OCI-LY7 (cell line): ENCODE measurements at regions not wholly inside any gene's neighbourhood (a gene's known extent, or its start where the extent isn't known, plus 50 kb on each side); places are given as distances from the start of the nearest gene placed in this dataset.

ENCODE experiments used
- EZH2phosphoT487 ChIP-seq: fragments of 200-600 bp; sonication (generic); IDR thresholded peaks from 2 replicates; pipeline ENCODE4 v1.6.1; 2018; ENCODE audit warnings: low read depth, borderline replicate concordance, mild to moderate bottlenecking, mixed run types, antibody characterized with exemption, low read length, moderate library complexity, mixed read lengths
- TF ChIP-seq, protein P1 (sequence below): fragments of 200-600 bp; sonication (generic); conservative IDR thresholded peaks from 2 replicates; pipeline ENCODE4 v1.5.1; 2014; ENCODE audit warnings: mild to moderate bottlenecking, antibody characterized with exemption, low read length, moderate library complexity, mixed read lengths

- TF ChIP-seq, protein P1, sequence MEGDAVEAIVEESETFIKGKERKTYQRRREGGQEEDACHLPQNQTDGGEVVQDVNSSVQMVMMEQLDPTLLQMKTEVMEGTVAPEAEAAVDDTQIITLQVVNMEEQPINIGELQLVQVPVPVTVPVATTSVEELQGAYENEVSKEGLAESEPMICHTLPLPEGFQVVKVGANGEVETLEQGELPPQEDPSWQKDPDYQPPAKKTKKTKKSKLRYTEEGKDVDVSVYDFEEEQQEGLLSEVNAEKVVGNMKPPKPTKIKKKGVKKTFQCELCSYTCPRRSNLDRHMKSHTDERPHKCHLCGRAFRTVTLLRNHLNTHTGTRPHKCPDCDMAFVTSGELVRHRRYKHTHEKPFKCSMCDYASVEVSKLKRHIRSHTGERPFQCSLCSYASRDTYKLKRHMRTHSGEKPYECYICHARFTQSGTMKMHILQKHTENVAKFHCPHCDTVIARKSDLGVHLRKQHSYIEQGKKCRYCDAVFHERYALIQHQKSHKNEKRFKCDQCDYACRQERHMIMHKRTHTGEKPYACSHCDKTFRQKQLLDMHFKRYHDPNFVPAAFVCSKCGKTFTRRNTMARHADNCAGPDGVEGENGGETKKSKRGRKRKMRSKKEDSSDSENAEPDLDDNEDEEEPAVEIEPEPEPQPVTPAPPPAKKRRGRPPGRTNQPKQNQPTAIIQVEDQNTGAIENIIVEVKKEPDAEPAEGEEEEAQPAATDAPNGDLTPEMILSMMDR: no peak
- no peak for TF ChIP-seq EZH2phosphoT487
These were observed 644.1 kb upstream of the GNPDA2 start for GRCh38 chr4:45370408-45370807.
